ENCODE measurements at regions not wholly inside any gene's neighbourhood (a gene's known extent, or its start where the extent isn't known, plus 50 kb on each side); places are given as distances from the start of the nearest gene placed in this dataset.

- TF ChIP-seq CTCF (IDR thresholded peaks at IDR 0.05) (no peak), POLR2A (IDR thresholded peaks at IDR 0.05) (no peak)
These were observed 136.3 kb downstream of the CD8B2 start for GRCh38 chr2:106623456-106623855.

All from right lobe of liver (tissue), 4 donors.